Limb (tissue), 2 donors: ENCODE measurements at regions not wholly inside any gene's neighbourhood (a gene's known extent, or its start where the extent isn't known, plus 50 kb on each side); places are given as distances from the start of the nearest gene placed in this dataset.

Experiments used
- DNase-seq, 2 donors: peaks; one replicate each; pipeline ENCODE4 v3.0.0-alpha.2; 2016; ENCODE audit errors: extremely low spot score in 2 of 2

DNA sequence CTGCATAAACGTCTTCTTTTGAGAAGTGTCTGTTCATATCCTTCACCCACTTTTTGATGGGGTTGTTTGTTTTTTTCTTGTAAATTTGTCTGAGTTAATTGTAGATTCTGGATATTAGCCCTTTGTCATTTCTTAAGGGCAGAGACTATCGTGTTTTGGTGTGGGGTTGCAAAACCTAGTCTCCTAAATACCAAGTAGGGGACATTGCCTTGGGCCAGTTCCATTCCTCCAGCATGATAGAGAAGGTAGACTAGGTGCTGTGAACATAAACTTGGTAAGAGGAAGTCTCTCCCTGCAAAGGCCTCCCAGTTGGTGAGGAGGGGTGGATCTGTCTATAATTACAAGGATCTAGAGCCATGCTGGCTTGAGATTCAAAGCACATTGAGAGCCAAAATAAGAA is 390.7 kb downstream of the VRK1 start:
- DNase-seq, result no peak

DNA sequence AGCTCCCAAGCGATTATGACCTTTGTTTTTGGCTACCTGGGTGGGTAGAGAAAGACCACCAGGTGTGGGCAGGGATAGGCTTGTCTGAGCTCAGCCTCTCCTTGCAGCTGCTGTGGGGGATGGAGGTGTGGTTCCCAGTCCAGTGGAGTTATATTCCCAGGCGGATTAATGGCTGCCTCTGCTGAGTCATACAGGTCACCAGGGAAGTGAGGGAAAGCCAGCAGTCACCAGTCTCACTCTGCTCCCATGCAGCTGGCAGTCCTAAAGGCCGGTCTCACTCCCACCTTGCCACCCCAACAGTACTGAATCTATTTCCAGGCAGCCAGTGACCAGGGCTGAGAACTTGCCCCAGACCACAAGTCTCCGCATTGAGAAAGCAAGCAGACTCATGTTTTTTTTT is 399.2 kb downstream of the VRK1 start:
- no peak for DNase-seq

DNA sequence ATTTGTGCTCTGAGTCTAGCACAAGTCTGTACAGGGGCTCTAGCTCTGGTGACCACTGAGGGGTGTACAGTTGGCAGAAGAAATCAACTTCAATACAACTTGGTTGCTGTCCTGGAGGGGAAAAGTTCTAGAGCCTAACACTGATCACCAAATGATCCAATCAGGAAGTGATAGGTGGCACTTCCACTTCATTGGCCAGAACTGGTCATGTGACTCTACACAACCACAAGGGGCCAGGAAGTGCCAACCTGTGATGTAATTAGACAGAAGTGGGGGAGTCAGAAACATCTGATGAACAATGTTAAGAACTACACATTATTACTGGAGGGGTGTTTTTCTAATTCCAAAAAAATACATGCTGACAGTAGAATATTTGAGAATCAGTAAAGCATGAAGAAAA is 401.6 kb downstream of the VRK1 start:
- DNase-seq, result no peak

DNA sequence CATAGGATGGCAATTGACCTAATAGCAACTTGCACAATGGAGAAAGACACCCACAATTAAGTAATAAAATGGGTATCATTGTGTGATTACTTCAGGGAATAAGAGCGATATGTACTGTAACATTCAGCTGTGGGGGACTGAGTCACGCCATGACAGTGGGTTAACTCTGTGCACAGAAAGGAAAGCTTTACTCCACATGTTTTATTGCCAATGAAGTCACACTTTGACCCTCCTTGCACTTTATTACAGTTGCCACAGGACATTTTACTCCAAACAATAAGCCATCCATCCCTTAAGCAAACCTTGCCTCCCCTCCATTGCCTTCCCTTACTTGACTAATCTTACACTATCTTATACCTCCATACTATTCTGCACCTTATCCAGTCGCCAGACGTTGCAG is 403.1 kb downstream of the VRK1 start:
- no peak for DNase-seq

DNA sequence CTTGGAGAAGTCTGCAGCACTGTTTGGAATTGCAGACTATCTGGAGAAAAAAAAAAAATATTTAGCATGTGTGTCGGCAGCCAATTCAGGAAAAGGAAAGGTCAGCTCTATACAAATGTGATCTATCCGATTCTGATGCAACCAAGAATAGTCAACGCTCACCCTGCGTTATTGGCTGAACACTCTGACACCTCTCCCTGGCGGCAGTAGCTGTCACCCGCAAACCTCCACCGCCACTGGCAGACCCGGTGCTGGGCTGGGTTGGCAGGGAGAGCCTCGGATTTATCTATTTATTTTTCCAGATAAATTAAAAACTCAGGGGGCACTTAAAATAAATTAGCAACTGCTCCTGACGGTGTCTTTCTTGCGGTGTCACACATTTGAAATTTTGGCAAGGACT is 409.7 kb downstream of the VRK1 start:
- no peak for DNase-seq

DNA sequence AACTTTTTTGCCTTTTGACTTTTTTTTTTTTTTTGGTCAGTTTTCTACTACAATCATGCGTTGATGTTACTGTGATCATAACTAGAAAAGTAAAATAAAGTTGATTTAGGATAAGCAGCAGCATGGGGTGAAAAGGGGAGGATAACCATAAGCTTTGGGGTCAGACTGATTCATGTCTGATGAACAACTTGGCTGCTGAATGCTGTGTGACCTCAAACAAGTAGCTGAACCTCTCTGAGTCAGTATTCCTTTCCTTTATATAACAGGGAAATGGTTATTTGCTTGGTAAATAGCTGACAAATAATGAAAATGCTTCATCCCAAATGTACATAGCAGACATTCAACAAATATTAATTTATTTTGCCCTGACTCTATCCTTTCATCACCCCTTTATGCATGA is 413.0 kb downstream of the VRK1 start:
- DNase-seq, result no peak

DNA sequence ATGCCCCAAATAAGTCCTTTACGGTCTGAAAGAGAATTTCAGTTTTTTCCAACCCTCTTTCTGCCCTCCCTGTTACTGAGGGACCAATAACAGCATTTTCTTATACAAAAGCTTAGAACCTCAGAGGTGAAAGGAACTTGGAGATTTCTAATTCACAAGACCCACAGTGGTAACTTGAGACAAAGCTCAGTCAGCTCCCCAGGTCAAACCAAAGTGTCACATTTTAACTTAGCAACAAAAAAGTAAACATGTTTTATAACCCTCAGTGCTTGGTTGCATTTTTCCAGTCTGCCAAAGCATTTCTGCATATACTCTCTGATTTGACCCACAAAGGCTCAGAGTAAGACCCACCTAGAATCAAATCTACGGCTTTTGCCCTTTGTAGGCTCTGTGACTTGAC is 415.2 kb downstream of the VRK1 start:
- no peak for DNase-seq

DNA sequence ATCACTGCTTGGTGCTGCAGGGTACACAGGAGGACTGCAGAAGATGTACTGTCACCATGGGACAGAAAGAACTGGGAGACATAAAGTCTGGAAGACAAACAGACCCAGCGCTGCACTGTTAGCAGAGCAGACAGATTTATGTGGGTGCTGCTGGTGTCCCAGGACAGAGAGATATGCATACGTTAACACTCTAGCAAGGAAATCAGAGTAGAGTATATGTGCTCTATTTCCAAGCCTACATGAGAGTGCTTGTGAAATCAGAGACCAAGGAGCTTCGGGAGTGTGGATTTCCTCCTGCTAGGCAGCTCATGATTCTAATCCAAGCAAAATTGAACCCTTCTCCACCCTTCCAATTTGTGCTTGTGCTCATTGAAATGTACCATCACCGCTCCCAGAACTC is 416.5 kb downstream of the VRK1 start:
- no peak for DNase-seq

DNA sequence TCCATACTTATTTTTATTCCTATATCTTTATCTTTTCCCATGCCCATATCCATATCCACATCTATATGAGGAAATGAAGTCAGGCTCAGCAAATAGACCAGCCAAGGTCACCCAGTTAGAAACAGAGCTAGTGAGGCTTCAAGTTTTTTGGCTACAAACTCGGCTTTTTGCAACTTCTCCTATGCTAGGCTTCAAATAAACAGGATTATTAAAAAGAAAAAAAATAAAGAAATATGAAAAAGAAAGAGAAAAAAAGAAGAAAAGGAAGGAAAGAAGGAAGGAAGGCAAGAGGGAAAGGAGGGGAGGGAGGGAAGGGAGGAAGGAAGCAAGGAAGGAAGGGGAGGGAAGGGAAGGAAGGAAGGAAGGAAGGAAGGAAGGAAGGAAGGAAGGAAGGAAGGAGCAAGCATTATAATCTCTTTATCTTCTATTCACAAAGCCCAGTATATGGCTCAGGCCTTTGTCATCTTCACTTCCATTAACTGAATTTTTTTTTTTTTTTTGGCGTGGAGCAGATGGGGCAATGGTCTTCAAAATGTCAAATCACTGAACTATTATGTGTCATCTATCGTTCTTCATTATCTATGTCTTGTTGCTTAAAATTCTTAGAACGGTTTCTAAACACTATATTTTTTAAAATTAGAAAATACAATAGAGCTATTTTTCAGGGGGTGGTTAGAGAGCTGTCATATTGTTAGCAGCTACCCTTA is 418.2 kb downstream of the VRK1 start:
- no peak for DNase-seq

DNA sequence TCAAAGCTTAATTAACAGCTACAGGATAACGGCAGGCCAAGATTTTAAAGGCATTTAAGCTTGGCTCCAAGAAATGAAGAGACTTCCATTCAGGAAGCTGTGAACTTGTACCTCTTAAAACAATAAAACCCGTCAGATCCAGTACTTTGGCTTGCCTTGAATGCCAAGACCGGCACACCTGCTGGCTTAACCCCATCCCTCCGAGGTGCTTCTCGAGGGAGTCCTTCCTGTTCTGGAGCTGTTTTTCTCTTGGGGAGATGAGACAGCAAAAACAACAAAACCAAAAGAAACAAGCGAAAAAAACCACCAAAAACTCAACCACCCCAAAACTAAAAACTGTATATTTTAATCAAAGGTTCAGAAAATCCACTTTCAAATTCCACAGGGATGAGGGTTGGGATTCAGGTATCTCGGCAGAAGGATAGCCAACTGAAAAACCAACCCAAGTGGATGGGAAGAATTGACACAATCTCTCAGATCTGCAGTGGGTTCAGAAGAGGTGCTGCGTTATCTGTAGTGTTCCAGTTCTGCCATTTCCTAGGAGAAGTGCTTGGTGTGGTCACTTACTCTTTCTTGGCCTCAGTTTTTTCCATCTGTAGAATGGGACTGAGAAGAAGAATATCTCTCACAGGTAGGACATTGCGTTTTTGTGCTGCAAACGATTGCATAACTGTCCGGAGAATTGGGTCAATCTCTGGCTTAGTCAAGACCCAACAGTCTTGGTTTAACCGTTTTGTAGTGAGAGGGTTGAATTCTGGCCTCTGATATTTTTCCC is 420.1 kb downstream of the VRK1 start:
- DNase-seq, result no peak

DNA sequence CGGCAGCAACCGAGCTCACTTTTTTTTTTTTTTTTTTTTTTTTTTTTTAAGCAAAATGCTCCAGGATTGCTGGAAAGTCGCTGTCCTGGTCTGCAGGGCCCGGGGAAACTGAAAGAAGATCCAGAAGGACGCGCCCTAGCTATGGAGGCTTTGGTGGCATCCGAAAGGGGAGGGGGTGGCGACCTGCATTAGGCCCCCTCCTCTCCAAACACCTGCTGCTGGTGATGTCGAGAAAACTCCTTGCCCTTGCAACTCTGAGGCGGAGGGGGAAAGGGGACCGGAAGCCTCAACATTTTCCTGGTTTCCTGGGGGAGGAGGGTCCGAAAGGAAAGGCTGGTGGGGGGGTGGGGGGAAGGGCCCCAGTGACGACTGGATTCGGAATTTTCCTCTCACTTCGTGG is 421.1 kb downstream of the VRK1 start:
- no peak for DNase-seq

DNA sequence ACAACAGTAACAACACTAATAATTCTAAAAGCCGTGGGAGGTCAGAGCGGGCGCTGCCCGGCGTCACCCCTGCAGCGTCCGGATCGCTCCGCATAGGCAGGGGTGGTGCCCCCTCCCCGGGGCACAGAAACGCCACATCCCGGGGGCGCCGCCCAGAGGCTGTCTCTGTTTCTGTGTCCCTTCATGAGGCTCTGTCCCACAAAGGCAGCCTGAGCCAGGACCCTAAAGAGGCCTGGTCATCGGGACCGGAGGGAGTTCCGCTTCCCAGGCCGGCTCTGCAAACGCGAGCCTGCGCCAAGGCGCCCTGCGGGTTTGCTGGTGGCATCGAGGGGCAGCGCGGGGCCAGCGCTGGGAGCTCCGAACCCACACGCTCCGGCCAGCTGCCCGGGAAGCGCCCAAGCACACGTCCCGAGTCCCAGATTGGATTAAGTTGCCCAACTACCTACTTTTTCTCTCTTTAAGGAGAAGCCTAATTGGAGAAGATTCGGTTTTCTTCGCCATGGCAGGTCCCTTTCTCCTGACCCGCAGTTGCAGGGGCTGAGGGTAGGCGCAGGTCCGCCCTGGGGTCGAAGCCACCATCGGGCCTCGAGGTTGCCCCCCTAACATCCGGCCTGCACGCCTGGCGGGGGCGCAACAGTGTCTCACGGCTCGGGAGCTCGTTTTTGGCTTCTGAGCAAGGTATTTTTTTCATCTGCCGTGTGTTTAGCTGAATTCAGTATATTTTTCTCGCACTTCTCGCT is 421.7 kb downstream of the VRK1 start:
- peak in 1 of 2 donors; percentile 59 for DNase-seq

DNA sequence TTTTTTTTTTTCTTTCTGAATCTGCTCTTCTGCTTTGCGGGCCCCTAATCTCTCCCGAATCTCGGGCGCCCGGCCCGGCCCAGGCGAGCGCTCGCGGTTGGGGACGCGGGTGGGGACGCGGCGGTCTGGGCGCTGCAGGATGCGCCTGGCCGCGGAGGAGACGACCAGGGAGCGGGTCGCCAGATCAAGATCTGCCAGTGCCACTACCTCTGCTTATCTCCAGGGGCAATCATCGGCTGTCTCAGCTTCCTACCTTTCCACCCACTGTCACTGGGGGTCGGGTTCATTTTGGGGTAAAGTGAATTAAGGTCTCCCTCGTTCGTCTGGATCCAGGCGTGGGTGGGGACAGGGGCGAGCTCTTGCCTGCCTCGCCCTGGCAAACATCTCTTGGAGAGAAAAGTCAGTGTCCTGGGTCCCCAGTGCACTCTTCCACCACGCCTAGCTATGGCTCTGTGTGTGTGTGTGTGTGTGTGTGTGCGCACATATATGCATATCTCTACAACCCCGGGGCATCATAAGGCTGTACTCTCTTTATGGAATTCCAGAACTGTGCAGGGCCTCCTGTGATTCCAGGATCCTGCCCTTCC is 422.3 kb downstream of the VRK1 start:
- DNase-seq, result no peak

DNA sequence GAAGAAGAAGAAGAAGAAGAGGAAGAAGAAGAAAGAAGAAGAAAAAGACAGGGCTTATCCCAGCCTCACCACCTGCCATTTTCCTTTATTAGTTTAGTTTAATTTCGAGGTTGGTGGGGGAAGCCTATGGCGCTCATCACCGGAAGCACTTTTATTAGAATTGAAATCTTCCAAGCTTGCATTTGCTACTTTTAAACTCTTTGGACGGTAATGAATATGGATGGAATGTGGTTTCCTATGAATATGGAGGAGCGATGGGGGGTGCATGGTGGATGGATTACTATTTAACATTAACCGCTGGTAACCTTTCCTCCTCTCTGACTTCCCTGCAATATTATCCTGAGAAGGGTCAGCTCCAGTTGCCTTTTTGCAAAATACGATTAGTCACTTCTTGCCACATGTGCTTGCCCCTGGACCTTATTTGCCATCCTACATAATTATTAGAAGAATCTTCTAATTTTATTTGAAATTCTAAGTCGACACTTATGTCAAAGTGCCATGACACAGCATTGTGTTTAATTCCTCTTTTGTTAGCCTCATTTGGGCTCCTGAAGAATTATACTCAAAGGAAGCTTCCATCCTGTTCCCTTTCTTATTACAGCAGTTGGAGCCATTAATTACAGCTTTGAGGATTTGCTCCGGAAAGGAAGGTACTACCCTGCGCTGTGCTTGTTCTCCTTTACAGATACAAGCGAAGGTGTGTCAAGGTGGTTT is 424.5 kb downstream of the VRK1 start:
- no peak for DNase-seq

DNA sequence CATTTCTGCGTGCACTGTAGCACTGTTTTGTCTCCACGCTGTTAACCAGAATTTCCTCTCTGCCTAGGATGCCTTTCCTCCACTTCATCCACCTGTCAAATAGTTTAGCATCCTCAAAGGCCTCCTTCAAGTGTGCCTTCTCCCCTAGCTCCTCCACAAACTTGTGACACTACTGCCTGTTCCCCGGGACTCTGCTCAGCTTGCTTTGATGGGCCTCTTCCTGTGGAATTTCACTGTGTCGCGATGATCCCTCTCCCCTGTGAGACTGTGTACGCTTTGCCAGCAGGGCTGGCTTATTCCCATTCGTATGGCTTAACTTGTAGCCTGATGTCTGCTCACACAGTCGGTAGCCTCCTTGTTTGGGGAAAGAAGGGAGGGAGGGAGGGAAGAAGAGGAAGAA is 426.8 kb downstream of the VRK1 start:
- no peak for DNase-seq

DNA sequence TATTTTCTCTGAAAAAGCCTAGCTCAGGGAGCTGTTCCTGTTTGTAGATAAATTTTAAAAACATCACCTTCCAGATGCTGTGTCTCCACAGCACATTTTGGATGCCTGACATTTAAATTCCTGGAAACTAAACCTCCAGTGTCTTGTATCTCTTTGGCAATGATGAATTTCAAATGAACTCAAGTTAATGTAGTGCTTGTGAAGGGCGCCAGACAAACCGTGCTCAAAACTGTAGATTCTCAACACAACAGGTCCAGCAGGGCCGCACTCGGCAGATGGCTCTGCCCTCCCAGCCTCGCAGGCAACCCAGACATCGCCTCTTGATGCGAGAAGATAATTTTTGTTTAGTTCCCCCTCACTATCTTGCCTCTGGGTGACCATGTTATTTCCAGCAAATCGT is 432.9 kb downstream of the VRK1 start:
- no peak for DNase-seq

DNA sequence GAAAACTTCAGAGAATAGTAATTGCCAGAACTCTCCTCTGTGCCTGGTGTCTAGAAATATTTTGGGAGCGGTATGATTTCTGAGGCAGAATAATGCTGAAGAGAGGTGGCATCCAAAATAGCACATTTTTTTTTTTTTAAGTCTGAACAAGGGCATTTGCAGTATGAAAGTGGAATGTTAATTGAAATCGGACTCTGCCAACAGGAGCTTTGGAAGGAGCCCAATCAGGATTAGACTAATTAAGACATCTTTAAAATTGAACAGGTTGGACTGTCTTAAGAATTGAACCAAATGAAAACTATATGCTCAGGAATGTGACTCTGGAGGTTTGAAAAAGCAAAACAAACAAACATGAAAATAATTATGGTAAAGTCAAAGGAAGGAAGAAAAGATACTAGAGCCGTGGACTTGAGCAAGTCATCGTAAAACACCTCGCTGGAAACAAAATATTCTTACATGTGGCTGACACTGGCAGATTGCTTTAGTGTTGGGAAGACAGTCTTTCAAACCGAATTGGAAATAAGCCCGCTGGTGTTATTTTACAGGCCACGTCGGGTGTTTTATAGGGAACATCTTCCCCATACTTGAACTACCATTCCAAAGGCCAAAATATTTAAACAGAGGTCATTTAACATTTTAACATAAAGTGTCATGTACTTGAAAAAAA is 436.3 kb downstream of the VRK1 start:
- DNase-seq, result no peak

DNA sequence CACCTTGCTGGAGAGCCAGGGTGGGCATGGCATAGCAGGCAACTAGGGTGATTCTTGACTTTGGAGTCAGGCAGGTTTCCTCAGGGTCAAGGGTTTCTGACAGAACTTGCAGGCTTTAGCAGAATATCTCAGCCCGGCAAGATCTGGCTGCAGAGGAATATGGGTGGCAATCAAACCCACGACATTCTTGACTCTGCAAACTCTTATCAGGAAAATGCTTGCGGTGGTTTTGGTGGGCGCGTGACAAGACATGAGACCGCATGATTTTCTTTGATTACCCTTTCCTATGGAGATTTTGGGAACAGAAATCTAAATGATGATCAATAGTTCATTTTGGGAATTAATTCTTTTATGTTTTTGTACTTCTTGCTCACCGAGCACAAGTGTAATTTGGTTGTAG is 449.5 kb downstream of the VRK1 start:
- DNase-seq, result no peak

DNA sequence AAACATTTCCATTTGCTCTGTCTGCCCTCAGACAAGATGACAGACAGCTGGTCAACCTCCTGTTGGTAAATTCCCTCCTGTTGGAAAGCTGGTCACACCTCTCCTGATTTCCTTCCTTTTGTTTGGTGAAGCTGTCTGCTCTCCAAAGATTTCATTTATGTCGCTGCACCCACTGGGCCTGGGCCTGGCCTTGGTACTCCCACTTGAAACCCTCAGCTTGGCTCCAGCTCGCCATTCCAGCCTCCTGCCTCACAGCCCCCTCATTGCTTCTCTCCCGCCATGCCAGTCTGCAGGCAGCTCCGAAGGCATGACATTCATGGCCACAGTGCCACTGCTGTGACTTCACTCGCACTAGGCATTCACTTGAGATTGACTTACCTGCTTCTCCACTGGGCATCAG is 451.8 kb downstream of the VRK1 start:
- DNase-seq, result no peak

DNA sequence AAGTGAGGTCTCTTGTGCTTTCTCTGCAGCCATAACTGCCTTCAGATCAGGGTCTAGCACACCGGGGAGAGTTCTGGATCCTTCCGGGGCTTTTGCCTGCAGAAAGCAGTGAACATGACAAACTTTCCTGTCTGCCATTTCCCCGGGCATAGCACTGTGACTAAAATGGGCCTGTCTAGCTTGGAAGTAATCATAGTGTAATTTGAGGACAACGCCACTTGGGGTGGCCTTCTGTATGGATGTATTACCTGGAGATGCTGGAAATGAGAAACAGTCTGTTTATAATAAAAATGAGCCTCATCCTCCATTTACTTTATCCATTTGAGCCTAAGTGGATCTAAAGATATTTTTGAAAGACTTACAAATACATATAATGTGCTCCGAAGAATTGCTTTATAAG is 453.7 kb downstream of the VRK1 start:
- no peak for DNase-seq
